Neural progenitor cell (in vitro differentiated cells): ENCODE measurements at regions not wholly inside any gene's neighbourhood (a gene's known extent, or its start where the extent isn't known, plus 50 kb on each side); places are given as distances from the start of the nearest gene placed in this dataset.

Experiments
- EZH2 ChIP-seq: fragments of 200-600 bp; sonication (generic); IDR thresholded peaks from 2 replicates; pipeline ENCODE4 v1.6.1; 2017; ENCODE audit warnings: antibody characterized with exemption, mild to moderate bottlenecking, moderate library complexity
- EZH2phosphoT487 ChIP-seq: fragments of 200-600 bp; sonication (generic); IDR thresholded peaks from 2 replicates; pipeline ENCODE4 v1.6.1; 2017; ENCODE audit warnings: antibody characterized with exemption

- no peak for TF ChIP-seq EZH2phosphoT487
- no peak for TF ChIP-seq EZH2
Measured at GRCh38 chr18:66136039-66136438, 385.2 kb downstream of the CDH7 start.
